SK-N-MC (cell line): ENCODE measurements at regions not wholly inside any gene's neighbourhood (a gene's known extent, or its start where the extent isn't known, plus 50 kb on each side); places are given as distances from the start of the nearest gene placed in this dataset.

ENCODE experiments used
- EZH2 ChIP-seq: fragments of 200-600 bp; sonication (generic); IDR thresholded peaks from one replicate; pipeline ENCODE4 v1.6.1; 2017; ENCODE audit warnings: antibody characterized with exemption
- POLR2AphosphoS5 ChIP-seq: IDR thresholded peaks from 2 replicates; pipeline ENCODE4 v1.6.1; 2012; ENCODE audit warnings: mild to moderate bottlenecking, low read depth, low read length, borderline replicate concordance

DNA sequence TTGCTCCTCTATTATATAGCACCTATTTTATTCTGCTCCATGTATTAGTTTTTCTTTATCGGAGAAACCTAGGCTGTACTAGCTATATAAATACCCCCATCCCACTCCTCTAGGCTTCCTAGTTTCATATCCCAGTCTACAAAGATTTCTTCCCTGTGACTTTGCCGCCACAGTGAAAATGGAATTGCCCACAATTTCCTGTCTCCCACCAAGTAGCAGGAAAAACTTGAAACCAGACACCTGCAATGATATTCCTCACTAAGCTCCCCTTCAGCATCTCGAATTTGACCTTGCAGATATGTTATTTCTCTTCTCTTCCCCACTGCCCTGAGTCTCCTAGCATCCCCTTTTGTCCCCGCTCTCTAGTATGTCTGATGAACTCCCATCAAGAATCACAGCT is 685.8 kb upstream of the CCDC54 start:
- TF ChIP-seq POLR2AphosphoS5 (no peak), EZH2 (no peak)
